Brain microvascular endothelial cell (primary cell): ENCODE measurements at regions not wholly inside any gene's neighbourhood (a gene's known extent, or its start where the extent isn't known, plus 50 kb on each side); places are given as distances from the start of the nearest gene placed in this dataset.

Experiments used
- DNase-seq: peaks from one replicate; pipeline ENCODE4 v3.0.0-alpha.2; 2020
- H3K27ac ChIP-seq: fragments of 250-450 bp; sonication (Bioruptor Pico); 2 replicates; pipeline ENCODE4 v1.5.1; 2020; ENCODE audit warnings: mild to moderate bottlenecking, moderate library complexity
- H3K27me3 ChIP-seq: fragments of 250-450 bp; sonication (Bioruptor Pico); replicated peaks from 2 replicates; pipeline ENCODE4 v1.5.1; 2020; ENCODE audit warnings: mild to moderate bottlenecking
- H3K36me3 ChIP-seq: fragments of 250-450 bp; sonication (Bioruptor Pico); replicated peaks from 2 replicates; pipeline ENCODE4 v1.5.1; 2020; ENCODE audit warnings: mild to moderate bottlenecking
- H3K4me3 ChIP-seq: 2 replicates; pipeline ENCODE4 v1.5.1; 2011; ENCODE audit warnings: low read depth, mild to moderate bottlenecking, control low read depth, low read length, moderate library complexity
- in situ Hi-C: cut with HindIII; loops from 2 replicates; pipeline ENCODE4 v1.10.0; 2017; ENCODE audit warnings: low sequenced_read_pairs, low pct_ligation_motif_present
- TF ChIP-seq, protein P1 (sequence below): IDR thresholded peaks from 2 replicates; pipeline ENCODE4 v1.5.1; 2011; ENCODE audit warnings: low read depth, mild to moderate bottlenecking, moderate library complexity, low read length, control low read depth, inconsistent platforms; ENCODE audit errors: missing control alignments

DNA sequence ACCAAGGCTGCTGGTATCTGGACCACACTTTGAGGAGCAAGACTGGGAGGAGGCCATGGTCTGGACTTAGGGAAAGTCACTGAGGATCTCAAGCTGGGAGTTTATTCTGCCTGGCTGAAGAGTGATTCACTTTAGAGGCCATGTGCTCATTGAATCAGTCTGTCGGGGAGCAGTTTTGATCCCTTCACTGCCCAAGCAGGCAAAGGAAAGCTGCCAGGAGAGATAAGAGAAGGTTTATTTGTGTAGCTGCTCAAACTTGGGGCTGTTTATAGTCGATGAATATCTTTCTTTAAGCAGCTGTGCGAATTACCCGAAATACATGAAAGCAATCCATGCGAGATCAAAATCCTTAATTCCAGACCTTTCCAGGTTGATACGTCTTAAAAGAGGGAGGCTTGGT is 544.4 kb upstream of the EEF2KMT start:
- DNase-seq = no peak
- in situ Hi-C loops = no loop called here
- Histone ChIP-seq H3K27ac (no peak overlapping the region), H3K27me3 (no peaks in the 10 kb centered on the region), H3K36me3 (no peaks in the 10 kb centered on the region), H3K4me3 (no peak overlapping the region)
- TF ChIP-seq, protein P1, sequence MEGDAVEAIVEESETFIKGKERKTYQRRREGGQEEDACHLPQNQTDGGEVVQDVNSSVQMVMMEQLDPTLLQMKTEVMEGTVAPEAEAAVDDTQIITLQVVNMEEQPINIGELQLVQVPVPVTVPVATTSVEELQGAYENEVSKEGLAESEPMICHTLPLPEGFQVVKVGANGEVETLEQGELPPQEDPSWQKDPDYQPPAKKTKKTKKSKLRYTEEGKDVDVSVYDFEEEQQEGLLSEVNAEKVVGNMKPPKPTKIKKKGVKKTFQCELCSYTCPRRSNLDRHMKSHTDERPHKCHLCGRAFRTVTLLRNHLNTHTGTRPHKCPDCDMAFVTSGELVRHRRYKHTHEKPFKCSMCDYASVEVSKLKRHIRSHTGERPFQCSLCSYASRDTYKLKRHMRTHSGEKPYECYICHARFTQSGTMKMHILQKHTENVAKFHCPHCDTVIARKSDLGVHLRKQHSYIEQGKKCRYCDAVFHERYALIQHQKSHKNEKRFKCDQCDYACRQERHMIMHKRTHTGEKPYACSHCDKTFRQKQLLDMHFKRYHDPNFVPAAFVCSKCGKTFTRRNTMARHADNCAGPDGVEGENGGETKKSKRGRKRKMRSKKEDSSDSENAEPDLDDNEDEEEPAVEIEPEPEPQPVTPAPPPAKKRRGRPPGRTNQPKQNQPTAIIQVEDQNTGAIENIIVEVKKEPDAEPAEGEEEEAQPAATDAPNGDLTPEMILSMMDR = no peak

DNA sequence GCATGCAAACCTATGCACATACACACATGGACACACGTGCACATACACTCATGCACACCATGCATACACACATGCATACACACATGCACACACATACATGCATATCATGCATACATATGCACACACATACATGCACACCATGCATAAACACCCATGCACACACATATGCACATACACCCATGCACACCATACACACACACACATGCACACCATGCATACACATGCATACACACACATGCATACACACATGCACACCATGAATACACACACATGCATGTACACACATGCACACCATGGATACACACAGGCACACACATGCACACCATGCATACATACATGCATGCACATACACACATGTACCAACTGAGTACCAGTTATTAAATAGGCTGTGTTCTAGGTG is 543.3 kb upstream of the EEF2KMT start:
- no peaks in the 10 kb centered on the region for H3K36me3 ChIP-seq
- H3K27ac ChIP-seq = no peak overlapping the region
- TF ChIP-seq, protein P1 = no peak
- H3K27me3 ChIP-seq = no peaks in the 10 kb centered on the region
- H3K4me3 ChIP-seq = no peak overlapping the region
- no peak for DNase-seq
- in situ Hi-C loops = no loop called here

DNA sequence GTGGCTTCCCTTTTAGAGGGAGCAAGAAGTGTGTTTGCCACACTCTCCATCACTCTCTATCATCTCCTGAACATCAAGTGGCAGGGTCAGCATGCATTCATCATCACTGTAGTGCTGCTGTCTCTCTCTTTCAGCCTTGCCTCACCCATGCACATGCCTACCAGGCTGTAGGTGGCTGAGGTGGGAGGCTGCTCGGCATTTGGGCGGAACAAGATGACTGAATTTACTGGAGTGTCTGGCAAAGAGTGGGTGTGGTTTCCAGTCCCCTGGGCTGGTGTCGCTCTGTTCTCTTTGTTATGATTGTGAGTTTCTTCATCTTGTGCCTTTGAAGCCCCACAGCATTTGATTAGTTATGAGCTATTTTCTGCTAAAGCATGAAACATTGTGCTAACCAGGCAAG is 541.9 kb upstream of the EEF2KMT start:
- DNase-seq = no peak
- in situ Hi-C loops = no loop called here
- H3K36me3 ChIP-seq = no peaks in the 10 kb centered on the region
- TF ChIP-seq, protein P1 = no peak
- no peaks in the 10 kb centered on the region for H3K27me3 ChIP-seq
- no peak overlapping the region for H3K4me3 ChIP-seq
- no peak overlapping the region for H3K27ac ChIP-seq

DNA sequence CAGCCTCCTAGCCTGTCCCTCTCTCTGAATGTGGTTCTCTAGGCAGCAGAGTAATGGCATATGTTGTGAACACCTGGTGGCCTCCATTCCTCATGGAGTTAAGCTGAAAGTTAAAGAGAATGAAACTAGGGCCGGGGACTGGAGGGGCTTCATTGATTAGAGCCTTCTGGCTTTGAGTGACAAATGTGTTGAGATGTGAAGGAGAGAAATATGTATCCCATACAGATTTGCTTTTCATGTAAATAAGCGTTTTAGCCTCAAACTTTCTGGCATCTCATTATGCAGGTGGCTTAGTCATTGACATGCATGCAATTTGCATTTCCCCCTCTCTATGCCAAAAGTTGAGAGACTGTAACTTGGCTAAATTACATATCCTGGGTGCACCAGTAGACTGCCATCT is 537.7 kb upstream of the EEF2KMT start:
- in situ Hi-C loops = no loop called here
- Histone ChIP-seq H3K27ac (no peak overlapping the region), H3K27me3 (no peaks in the 10 kb centered on the region), H3K4me3 (no peak overlapping the region), H3K36me3 (no peaks in the 10 kb centered on the region)
- TF ChIP-seq, protein P1 = no peak
- no peak for DNase-seq

DNA sequence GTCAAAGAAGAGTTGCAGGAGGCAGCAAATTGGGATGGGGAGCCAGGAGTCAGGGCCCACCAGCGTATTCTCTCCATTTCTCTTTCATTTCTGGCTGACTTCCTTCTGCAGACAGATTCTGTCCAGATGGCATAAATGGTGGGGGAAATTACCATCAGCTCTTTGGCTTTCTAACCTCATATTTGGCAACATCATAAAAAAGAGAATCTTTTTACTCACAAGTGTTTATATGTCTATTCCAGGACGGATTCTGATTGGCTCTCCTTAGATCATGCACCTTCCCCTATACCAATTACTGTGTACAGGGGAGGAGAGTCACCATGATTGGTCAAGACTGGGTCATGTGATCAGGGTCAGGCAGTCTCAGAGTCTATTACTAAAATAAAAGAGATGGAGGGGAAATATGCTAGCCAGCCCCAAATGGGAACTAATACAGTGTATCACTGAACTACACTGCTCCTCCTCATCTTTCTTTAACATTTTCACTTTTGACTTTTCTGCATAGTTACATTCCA is 537.1 kb upstream of the EEF2KMT start:
- in situ Hi-C loops = no loop called here
- DNase-seq = no peak
- no peak overlapping the region for H3K4me3 ChIP-seq
- H3K36me3 ChIP-seq = no peaks in the 10 kb centered on the region
- TF ChIP-seq, protein P1 = no peak
- H3K27me3 ChIP-seq = no peaks in the 10 kb centered on the region
- H3K27ac ChIP-seq = no peak overlapping the region

DNA sequence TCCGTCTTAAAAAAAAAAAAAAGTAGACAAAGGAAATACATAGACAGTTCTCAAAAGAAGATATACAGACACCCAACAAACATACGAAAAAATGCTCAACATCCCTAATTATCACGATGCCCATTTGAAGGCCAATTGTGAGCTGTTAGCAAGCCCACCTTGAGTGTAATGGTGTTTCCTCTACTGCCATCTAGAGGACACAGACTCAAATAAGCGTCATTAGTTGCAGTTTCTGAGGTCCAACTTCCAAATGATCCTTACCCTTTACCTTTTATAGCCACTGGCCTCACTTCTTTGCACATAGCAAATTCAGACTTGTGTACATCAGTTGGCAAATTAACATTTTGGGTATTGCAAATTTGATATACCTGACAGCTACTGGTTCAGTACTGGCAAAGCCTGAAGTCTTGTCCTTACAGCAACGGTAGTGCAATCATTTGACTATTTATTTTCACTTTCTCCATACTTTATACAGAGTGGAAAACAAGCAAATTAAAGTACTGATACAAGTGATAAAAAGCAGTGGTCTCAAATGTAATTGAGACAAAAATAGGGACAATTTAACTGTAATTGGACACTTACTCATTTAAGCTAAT is 536.3 kb upstream of the EEF2KMT start:
- H3K27ac ChIP-seq = no peak overlapping the region
- DNase-seq = peak; percentile 0
- in situ Hi-C loops = no loop called here
- TF ChIP-seq, protein P1 = peak; percentile 22
- H3K27me3 ChIP-seq = no peaks in the 10 kb centered on the region
- no peak overlapping the region for H3K4me3 ChIP-seq
- no peaks in the 10 kb centered on the region for H3K36me3 ChIP-seq
